Dermis microvascular lymphatic vessel endothelial cell (primary cell): ENCODE measurements at regions not wholly inside any gene's neighbourhood (a gene's known extent, or its start where the extent isn't known, plus 50 kb on each side); places are given as distances from the start of the nearest gene placed in this dataset.
"Not testable (repeated sequence)": the region's sequence is repeated elsewhere in the genome, so short reads cannot be mapped to it uniquely, and the experiment has no call there.

Experiments used
- DNase-seq, 2 donors: peaks; one replicate each; pipeline versions ENCODE4 v3.0.0 to v3.0.0-alpha.2; 2010; ENCODE audit warnings: low read depth in 2 of 2

- DNase-seq, result no peak
Observed at GRCh38 chr1:43042773-43043457, 84.2 kb upstream of the SLC2A1 start.

DNA sequence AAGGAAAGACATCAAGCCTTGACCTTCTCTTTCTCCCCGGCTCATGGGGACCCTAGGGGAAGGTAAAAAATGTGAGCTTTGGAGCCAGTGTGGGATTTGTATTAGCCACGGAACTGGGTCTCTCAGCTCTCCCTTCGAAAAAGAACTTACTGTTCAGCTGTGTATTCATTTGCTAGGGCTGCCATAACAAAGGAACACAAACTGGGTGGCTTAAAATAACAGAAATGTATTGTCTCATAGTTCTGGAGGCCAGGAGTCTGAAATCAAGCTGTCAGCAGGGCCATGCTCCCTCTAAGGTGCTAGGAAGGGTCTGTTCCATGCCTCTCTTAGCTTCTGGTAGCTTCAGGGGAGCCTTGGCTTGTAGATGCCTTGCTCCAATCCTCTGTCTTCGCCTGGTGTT, 83.5 kb upstream of the SLC2A1 start:
- DNase-seq, result no peak

- no peak for DNase-seq
Observed at GRCh38 chr1:43041591-43041990, 82.9 kb upstream of the SLC2A1 start.

GRCh38 chr1:43039228-43040055, 80.8 kb upstream of the SLC2A1 start:
- no peak for DNase-seq

GRCh38 chr1:43038232-43038935, 79.7 kb upstream of the SLC2A1 start:
- no peak for DNase-seq

DNA sequence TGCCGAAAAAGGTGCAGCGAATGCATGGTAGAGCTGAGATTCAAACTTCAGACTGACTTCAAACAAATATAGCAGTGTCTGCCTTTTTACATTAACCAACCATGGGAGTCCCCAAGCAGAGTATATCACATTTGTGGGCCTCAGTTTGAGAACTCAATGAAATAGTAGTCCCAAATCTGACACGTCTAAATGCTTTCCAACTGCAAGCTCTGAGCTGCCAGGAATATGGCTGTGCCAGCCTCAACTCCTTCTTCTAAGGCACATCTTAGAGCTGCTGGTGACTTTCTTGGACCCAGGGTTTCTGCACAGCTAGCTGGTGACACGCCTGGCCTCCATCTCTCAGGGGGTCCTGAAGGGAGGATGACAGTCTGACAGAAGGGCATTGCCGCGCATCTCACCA, 78.8 kb upstream of the SLC2A1 start:
- no peak for DNase-seq

- no peak for DNase-seq
Observed at GRCh38 chr1:43036932-43037331, 78.3 kb upstream of the SLC2A1 start.

GRCh38 chr1:43035821-43036741, 77.4 kb upstream of the SLC2A1 start:
- DNase-seq, result no peak

DNA sequence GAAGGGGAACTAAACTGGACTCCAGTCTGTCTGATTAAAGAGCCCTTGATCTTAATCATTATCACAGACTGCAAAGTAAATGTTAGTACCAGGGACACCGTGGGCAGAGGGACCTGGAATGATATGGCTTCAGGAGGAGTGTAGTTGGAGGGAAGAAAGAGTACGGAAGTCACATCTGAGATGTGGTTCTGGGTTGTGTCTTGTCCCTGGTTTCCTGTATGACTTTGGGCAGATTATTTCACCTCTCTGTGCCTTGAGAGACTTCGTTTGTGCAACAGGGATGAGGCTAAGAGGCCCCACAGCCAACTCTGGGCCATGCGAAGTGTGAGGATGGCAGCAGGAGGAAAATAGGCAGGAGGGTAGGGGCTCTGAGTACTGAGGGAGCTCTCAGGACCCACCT, 76.1 kb upstream of the SLC2A1 start:
- DNase-seq, result no peak

- DNase-seq, result no peak
Observed at GRCh38 chr1:43034195-43034658, 75.6 kb upstream of the SLC2A1 start.

GRCh38 chr1:43031316-43032203, 72.9 kb upstream of the SLC2A1 start:
- no peak for DNase-seq

DNA sequence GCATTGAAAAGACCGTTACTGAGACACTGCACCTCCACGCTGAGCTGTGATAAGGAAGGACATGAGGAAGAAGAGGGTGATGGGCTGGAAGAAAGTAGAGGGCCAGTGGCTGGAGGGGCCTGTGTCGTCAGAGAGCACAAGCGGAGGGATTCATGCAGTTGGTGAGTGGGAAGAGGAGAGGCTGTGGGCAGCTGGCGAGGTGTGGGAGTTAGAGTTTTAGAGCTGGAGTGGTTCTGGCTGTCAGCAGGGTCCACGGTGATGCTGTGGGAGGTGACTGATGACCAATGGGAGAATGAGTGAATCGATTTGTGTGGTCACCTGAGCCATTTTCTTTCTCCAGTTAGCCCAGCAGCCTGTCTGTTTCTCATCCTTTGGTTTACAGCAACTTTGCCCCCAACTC, 66.2 kb upstream of the SLC2A1 start:
- DNase-seq, result no peak

DNA sequence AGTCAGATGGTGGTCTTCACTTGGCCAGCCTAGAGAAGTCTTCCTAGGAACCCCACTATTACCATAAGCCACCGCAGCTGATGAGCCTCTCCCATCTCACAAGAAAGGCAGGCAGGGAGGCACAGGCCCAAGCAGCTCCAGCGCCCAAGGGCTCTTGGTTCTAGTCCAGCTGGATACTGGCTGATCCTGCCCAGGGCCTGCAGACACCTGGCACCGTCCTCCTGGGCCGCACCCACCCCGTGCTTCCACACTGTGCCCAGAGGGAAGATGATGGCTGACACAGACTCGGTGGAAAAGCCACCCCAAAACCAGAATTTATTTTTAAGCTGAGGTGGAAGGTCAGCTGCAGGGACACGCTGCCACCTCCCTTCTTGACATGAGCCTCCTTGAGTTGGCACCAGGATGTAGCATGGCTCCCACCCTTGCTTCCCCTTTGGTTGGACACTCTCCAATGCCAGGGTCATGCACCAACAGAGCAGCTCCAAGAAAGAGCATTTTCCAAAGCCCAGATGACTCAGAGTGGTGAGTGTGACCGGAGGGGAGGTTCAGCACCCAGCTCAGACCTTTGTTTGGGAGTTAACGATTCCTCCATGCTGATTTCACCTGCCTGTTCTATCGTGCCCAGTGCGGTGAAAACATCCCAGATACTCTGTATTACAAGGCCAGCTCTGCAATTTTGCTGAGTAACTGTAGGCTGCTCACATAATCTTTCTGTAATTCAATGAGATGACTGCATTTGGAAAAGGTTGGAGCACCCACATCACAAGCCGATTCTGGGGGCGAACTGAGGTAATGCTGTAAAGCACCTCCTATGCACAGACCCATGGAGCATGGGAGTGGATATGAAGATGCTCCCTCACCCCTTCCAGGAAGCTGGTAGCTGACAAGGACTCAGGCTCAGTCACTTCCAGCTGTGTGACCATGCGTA, 63.1 kb upstream of the SLC2A1 start:
- DNase-seq, result no peak

DNA sequence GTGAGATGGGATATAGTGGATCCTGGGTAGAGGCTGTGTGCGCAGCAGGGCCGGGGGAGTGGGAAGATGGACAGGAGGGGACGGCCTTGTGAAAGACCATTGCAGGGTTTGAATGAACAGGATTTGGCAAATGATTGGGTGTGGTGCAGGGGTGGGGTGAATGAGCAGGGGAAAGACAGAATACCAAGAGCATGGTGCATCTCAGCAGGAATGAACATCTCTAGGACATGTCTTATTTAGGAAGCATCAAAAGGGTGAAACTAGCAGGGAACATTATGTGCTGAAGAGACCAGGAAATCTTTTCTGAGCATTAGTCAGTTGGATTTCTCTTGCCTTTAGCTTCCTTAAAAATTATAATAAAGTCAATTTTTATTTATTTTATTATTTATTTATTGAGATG, 60.6 kb upstream of the SLC2A1 start:
- no peak for DNase-seq

DNA sequence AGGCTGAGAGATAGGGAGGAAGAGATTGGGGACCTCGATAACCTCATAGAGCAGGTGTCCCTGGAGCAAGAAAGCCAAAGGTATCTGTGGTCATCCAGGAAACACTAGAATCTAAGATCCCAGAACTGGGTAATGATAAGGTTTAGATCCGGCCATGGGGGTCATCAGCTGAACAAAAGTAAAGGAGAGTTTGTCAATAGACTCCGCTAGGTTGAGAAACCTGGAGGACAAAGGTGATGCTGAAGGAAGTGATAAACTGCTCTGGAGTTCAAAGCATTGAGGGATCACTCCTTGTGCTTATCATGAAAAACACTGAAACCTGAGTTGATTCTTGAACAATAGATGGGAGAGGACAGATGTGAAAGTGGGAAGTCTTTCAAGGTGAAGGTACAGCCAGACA, 59.5 kb upstream of the SLC2A1 start:
- DNase-seq, result no peak

- no peak for DNase-seq
Observed at GRCh38 chr1:43015269-43015668, 56.6 kb upstream of the SLC2A1 start.

DNA sequence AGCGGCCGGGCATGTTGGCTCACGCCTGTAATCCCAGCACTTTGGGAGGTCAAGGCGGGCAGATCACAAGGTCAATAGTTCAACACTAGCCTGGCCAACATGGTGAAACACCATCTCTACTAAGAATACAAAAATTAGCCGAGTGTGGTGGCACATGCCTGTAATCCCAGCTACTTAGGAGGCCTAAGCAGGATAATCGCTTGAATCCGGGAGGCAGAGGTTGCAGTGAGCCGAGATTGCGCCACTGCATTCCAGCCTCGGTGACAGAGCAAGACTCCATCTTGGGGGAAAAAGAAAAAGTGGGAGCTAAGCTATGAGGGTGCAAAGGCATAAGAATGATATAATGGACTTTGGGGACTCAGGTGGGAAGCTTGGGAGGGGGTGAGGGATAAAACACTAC, 55.9 kb upstream of the SLC2A1 start:
- DNase-seq, result not testable (repeated sequence)

GRCh38 chr1:43011020-43011419, 52.4 kb upstream of the SLC2A1 start:
- DNase-seq, result no peak

GRCh38 chr1:43009274-43009673, 50.6 kb upstream of the SLC2A1 start:
- no peak for DNase-seq
